ENCODE measurements at regions not wholly inside any gene's neighbourhood (a gene's known extent, or its start where the extent isn't known, plus 50 kb on each side); places are given as distances from the start of the nearest gene placed in this dataset.

- TF ChIP-seq CTCF (IDR thresholded peaks at IDR 0.05; ENCODE audit: control extremely low read depth in 1 of 3, insufficient read depth in 1 of 3, low read depth in 1 of 3, low read length in 3 of 3) = peak in 2 of 3 experiments; percentile 27 to 42; a peak in 2 of 4 replicates
- TF ChIP-seq, protein P1, sequence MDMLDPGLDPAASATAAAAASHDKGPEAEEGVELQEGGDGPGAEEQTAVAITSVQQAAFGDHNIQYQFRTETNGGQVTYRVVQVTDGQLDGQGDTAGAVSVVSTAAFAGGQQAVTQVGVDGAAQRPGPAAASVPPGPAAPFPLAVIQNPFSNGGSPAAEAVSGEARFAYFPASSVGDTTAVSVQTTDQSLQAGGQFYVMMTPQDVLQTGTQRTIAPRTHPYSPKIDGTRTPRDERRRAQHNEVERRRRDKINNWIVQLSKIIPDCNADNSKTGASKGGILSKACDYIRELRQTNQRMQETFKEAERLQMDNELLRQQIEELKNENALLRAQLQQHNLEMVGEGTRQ (IDR thresholded peaks at IDR 0.05; ENCODE audit: low read length) = no peak
Observed at GRCh38 chr2:133959066-133959465, 294.8 kb upstream of the MGAT5 start.

Measured in H1 (cell line).